Endothelial cell (in vitro differentiated cells): ENCODE measurements at regions not wholly inside any gene's neighbourhood (a gene's known extent, or its start where the extent isn't known, plus 50 kb on each side); places are given as distances from the start of the nearest gene placed in this dataset.

ENCODE experiments used
- DNase-seq: peaks from one replicate; pipeline ENCODE4 v3.0.0; 2021; ENCODE audit warnings: low spot score
- H3K27ac Mint-ChIP-seq: one replicate; pipeline ENCODE4 v1.8.0; 2021; ENCODE audit warnings: mixed read lengths, inconsistent platforms; ENCODE audit not compliant: unreplicated experiment
- H3K27me3 Mint-ChIP-seq: one replicate; pipeline ENCODE4 v1.8.0; 2021; ENCODE audit warnings: mild to moderate bottlenecking, moderate library complexity, mixed read lengths, inconsistent platforms; ENCODE audit not compliant: unreplicated experiment
- H3K36me3 Mint-ChIP-seq: one replicate; pipeline ENCODE4 v1.8.0; 2021; ENCODE audit warnings: mild to moderate bottlenecking, low read depth, mixed read lengths, inconsistent platforms; ENCODE audit not compliant: unreplicated experiment
- H3K4me1 Mint-ChIP-seq: one replicate; pipeline ENCODE4 v1.8.0; 2021; ENCODE audit warnings: mild to moderate bottlenecking, mixed read lengths, inconsistent platforms; ENCODE audit not compliant: unreplicated experiment
- H3K4me3 Mint-ChIP-seq: one replicate; pipeline ENCODE4 v1.8.0; 2021; ENCODE audit warnings: mild to moderate bottlenecking, mixed read lengths, inconsistent platforms; ENCODE audit not compliant: unreplicated experiment
- H3K9me3 Mint-ChIP-seq: one replicate; pipeline ENCODE4 v1.8.0; 2021; ENCODE audit warnings: mixed read lengths, inconsistent platforms; ENCODE audit not compliant: unreplicated experiment
- CTCF ChIP-seq: fragments of 200-600 bp; sonication (generic); IDR thresholded peaks from one replicate; pipeline ENCODE4 v1.5.0; 2021; ENCODE audit warnings: antibody characterized with exemption; ENCODE audit not compliant: unreplicated experiment

GRCh38 chr22:47517062-47517461 lies 754.6 kb downstream of the TBC1D22A start:
- no peaks in the 10 kb centered on the region for H3K36me3 Mint-ChIP-seq
- H3K4me3 Mint-ChIP-seq = no peak overlapping the region
- H3K4me1 Mint-ChIP-seq = no peaks in the 10 kb centered on the region
- H3K27ac Mint-ChIP-seq = no peak overlapping the region
- H3K9me3 Mint-ChIP-seq = peaks cover 5% of the 10 kb centered on the region
- no peak for DNase-seq
- no peaks in the 10 kb centered on the region for H3K27me3 Mint-ChIP-seq
- no peak for TF ChIP-seq CTCF

- no peaks in the 10 kb centered on the region for H3K4me1 Mint-ChIP-seq
- no peak for TF ChIP-seq CTCF
- no peak overlapping the region for H3K27ac Mint-ChIP-seq
- no peak for DNase-seq
- H3K9me3 Mint-ChIP-seq = peaks cover 9% of the 10 kb centered on the region
- H3K27me3 Mint-ChIP-seq = no peaks in the 10 kb centered on the region
- H3K36me3 Mint-ChIP-seq = no peaks in the 10 kb centered on the region
- H3K4me3 Mint-ChIP-seq = no peak overlapping the region
Observed at GRCh38 chr22:47515384-47516125, 753.1 kb downstream of the TBC1D22A start.

- Mint-ChIP-seq H3K4me3 (no peak overlapping the region), H3K4me1 (no peaks in the 10 kb centered on the region), H3K9me3 (peaks cover 8% of the 10 kb centered on the region), H3K27me3 (no peaks in the 10 kb centered on the region), H3K36me3 (peaks cover 6% of the 10 kb centered on the region), H3K27ac (no peak overlapping the region)
- no peak for TF ChIP-seq CTCF
- DNase-seq = no peak
Observed at GRCh38 chr22:47512617-47513016, 750.2 kb downstream of the TBC1D22A start.

- no peak for DNase-seq
- Mint-ChIP-seq H3K9me3 (peaks cover 17% of the 10 kb centered on the region), H3K27ac (no peak overlapping the region), H3K4me3 (no peak overlapping the region), H3K4me1 (no peaks in the 10 kb centered on the region), H3K36me3 (peaks cover 2% of the 10 kb centered on the region), H3K27me3 (no peaks in the 10 kb centered on the region)
- TF ChIP-seq CTCF = no peak
Observed at GRCh38 chr22:47504962-47505361, 742.5 kb downstream of the TBC1D22A start.

- Mint-ChIP-seq H3K36me3 (peaks cover 14% of the 10 kb centered on the region), H3K4me1 (no peaks in the 10 kb centered on the region), H3K4me3 (no peak overlapping the region), H3K9me3 (peaks cover 44% of the 10 kb centered on the region), H3K27ac (no peak overlapping the region), H3K27me3 (peaks cover 8% of the 10 kb centered on the region)
- no peak for TF ChIP-seq CTCF
- DNase-seq = no peak
Observed at GRCh38 chr22:47498969-47499495, 736.6 kb downstream of the TBC1D22A start.
